Stimulated activated CD8-positive, alpha-beta memory T cell treated with anti-CD3 and anti-CD28 coated beads, Interleukin-12 subunit alpha, Interleukin-12 subunit beta, amount 100 ng/mL, for 24 hours (primary cell): ENCODE measurements at regions not wholly inside any gene's neighbourhood (a gene's known extent, or its start where the extent isn't known, plus 50 kb on each side); places are given as distances from the start of the nearest gene placed in this dataset.
"Not testable (repeated sequence)": the region's sequence is repeated elsewhere in the genome, so short reads cannot be mapped to it uniquely, and the experiment has no call there.

Experiments used
- DNase-seq: peaks from one replicate; pipeline ENCODE4 v3.0.0-alpha.2; 2020; ENCODE audit errors: extremely low read depth

DNA sequence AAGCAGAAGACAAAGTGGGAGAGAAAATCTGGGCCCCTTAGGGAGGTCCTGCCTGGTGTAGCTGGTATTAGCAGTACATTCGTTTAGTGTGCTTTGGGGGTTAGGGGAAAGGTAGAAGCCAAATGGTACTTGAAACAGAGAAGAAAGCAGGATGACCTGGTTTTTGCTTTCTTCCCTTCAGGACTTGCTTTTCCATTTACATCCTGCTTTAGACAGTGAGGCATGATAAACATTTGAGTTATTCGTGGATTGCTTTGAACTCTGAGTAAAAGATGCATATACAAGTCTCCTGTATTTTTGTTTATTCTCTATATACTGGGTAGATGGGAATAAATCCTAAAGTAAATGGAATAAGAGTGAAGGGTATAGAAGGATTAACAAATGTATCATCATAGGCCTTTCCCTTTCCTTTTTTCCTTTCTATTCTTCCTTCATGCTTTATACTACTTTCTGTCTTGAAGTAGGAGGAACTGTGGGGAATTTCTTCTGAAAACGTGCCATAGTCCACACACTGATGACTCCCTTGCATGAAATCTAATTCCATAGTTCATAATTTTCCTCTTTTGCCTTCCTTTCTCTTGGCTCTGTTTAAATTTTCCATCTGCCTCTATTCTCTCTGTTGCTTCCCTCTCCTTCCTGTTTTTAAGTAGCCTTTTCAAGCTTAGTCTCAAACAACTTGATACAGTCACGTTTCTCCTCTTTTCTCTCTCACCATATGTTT, 139.5 kb upstream of the RBMS3 start:
- no peak for DNase-seq

DNA sequence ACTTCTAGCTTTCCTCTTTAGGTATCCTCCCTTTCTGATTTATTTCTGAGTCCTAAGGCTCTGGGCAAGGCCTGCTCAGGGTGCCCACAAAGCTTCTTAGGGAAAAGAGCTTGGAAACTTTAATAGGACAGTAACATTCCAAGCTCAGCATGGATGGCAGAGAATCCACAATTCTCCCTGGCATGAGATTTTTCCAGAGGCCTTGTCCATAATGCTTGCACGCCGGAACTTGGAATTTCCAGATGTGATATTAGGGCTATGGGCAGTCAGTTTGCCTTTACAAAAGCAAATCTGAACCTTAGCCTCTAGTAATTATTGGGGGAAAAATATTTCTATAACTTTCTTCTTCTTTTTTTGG, 139.0 kb upstream of the RBMS3 start:
- DNase-seq, result no peak

DNA sequence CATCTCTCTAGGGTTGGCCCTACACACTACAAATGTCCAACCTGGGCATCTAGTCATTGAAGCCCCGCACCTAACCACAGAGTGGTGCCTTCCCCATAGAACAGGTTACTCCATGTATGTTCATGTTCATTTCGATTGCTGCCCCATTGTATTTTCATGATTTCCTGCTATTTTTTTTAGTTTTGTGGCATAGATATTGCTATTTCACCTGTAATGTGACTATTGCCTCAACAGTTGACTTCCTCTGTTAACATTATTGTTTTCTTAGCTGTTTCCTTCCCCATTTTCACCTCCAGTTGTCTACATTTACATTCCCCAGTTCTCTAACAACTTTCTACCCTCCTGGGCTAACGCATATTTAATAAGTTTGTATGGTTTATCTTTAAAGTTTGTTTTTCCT, 137.7 kb upstream of the RBMS3 start:
- no peak for DNase-seq

DNA sequence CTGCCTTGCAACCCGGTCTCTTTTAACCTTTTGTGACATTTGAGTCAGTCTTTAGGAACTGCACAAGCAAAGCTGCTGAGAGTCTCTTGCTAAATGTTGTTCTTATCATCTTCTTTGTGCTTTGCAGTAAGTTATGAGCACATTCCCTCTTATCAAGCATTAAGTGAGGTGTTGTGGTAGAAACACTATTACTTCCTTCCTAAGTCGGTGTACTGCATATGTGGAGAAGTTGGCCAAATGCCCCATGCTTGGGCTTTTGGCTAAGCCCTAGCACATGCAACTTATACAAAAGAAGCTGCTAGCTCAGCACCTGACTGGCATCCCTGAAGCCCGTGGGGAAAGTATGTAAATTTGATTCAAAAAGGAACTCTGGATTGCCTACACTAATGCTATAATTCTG, 136.5 kb upstream of the RBMS3 start:
- DNase-seq, result no peak

DNA sequence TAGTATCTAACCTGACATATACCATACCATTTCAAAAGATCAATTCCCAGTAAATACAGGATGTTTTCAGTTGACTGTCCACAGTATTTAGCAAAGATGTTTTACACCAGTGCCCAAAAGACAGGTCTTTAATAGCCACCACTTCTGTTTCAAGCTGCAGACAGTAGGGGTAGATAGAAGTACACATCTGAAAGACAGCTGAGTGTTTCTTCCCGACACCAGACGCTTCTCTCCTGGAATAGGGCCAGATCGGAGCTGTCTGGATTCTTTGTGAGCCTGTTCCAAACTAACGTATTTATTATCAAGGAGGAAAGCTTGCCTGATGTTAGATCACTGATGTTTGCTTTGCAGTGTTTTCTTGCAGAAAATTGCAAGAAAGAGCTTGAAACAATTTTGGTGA, 136.1 kb upstream of the RBMS3 start:
- no peak for DNase-seq

DNA sequence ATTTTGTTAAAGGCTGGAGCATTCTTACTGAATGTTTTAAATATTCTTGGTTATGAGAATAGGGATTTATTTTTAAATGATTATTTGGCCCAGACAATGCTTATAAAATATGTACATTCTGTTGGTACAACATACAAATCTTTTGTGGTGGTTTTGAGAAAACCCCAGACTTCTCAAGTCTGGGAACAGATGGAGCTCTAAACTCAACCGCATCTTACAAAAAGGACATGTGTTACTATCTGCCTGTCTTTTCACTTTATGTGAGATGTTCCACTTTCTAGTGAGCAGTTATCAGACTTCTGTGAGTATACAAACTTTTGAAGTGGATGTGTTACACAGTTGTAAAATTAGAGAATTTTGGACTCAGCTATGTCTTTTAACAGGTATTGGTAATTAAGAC, 135.5 kb upstream of the RBMS3 start:
- DNase-seq, result no peak

DNA sequence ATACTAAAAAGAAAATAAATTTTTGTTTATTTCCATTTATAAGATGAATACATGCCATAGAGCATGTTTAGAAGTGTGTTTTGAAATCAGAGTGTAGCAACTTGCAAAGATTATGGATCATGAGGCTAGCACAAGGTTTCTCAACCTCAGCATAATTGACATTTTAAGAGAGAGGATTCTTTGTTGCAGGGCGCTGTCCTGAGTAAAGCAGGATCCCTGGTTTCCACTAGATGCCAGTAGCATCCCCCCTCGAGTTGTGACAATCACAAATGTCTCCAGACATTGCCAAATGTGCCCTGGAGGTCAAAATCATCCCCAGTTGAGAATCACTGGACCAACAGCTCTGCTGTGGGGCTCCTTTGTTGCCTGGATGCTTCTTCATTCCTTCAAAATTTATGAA, 128.5 kb upstream of the RBMS3 start:
- no peak for DNase-seq

DNA sequence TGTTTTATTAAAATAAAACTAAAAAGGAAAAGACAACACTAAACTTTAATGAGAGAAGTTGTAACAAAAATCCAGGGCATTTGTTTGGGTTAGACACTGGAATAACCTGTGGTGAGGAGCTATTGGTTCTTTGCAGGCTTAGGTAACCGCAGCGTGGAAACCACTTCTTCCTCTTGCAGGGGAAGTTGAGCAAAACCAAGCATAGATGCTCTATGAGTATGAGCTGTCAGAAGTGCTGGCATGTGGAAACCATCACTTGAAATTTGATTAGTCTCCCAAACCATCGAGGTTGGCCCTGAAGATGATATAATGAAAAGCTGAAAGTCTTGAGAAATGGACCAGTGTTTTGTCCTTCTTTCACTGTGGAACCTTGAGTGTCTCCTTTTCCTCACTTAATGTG, 127.1 kb upstream of the RBMS3 start:
- no peak for DNase-seq

DNA sequence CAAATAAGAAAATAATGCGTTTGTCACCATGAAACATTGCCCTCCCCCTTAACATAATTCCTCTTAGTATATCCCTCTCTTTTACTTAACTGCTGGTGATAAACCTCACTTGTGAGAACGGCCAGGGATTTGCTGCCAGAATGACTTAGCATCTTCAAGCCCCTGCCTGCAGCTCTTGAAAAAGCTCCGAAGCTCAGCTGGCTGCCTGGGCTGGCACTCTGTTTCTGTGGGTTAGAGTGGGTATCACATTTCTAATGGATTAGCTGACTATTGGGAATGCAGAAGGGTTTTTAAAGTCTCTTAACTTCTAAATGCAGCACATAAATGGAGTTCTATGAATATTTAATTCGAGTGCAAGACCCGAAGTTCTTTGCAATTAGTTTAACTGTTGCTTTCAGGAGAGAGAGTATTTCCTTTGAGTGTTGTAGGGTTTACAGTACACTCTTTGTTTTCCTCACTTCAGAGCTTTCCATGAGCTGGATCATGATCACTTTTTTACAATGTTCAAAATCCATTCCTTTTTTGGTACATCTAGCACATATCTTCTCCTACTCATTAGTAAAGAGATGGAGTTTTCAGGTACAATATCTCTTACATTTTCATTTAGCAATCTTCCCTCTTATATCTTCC, 124.7 kb upstream of the RBMS3 start:
- no peak for DNase-seq

DNA sequence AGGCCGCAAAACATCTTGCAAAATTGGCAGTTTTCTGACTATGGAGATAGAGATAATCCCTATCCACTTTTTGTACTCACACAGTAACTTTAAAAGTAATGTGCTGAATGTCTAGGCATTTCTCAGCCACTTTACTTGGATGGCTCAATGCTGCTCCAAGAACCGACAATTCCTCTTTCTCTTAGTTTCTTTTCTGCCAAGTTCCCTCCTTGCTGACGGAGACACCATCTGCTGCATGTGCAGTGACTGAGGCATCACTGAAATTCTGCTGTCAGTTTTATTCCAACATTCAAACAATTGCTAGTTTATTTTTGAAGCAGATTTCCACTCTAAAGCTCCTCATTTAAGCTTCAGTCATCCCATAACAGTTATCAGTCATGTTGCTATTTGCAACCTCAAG, 116.0 kb upstream of the RBMS3 start:
- DNase-seq, result no peak

DNA sequence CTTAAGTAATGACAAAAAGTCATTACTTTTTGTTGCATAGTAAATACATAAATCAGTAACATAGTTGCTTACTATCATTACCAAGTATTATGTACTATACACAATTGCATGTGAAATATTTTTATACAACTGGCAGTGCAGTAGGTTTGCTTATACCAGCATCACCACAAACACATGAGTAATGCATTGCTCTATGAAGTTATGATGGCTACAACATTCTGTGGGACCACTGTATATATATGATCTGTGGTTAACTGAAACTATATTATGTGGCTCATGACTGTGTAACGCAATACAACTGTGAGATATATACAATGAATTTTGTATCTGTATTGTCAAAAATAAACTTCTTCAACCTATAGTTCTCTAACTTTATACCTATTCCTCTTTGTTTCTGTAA, 113.7 kb upstream of the RBMS3 start:
- no peak for DNase-seq

DNA sequence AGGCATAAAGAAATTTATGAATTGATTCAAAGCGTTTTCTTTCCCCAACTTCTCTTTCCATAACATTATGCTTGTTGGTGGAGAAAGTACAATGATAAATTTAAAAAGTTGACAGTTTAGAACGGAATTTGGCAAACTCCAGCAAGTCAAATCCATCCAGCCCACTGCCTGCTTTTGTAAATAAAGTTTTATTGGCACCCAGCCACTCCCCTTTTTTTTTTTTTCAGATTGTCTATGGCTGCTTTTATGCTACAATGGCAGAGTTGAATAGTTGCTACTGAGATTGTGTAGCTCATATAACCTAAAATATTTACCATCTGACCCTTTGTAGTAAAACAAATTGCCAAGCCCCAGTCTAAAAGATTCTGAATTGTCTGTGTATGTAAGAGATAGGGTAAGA, 112.8 kb upstream of the RBMS3 start:
- no peak for DNase-seq

DNA sequence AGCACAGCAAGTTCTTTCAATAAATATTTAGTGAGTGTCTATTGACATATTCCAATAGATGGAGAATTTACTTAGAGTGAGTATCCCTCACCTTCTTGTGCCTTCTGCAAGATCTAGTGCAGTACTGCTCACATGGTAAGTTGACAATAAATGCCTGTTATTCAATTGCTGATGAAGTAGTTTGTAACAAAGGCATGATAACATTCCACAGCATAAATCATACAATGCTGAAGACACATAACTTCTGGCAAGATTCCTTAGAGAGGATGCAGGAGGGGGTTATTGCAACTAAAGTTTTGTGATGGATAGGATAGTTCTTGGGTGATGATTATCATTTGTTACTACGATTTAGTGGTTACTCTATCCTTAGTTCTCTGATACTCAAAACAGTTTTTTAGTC, 112.2 kb upstream of the RBMS3 start:
- no peak for DNase-seq

DNA sequence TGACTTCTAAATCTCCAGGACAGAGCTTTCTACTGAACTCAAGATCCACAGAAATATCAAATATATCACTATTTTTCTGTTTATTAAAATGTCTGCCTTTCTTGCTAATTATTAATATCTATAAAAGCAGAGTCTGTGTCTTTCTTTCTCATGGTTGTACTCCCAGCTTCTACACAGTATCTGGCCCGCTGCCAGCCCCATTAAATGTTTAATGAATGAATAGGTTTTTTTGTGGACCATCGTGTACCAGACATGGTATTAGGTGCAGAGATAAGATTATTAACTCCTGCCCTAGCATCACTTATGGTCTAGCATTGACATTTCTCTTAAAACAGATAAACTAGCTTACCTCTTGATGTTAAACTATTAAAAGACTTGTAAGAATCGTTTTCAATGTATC, 111.4 kb upstream of the RBMS3 start:
- no peak for DNase-seq

DNA sequence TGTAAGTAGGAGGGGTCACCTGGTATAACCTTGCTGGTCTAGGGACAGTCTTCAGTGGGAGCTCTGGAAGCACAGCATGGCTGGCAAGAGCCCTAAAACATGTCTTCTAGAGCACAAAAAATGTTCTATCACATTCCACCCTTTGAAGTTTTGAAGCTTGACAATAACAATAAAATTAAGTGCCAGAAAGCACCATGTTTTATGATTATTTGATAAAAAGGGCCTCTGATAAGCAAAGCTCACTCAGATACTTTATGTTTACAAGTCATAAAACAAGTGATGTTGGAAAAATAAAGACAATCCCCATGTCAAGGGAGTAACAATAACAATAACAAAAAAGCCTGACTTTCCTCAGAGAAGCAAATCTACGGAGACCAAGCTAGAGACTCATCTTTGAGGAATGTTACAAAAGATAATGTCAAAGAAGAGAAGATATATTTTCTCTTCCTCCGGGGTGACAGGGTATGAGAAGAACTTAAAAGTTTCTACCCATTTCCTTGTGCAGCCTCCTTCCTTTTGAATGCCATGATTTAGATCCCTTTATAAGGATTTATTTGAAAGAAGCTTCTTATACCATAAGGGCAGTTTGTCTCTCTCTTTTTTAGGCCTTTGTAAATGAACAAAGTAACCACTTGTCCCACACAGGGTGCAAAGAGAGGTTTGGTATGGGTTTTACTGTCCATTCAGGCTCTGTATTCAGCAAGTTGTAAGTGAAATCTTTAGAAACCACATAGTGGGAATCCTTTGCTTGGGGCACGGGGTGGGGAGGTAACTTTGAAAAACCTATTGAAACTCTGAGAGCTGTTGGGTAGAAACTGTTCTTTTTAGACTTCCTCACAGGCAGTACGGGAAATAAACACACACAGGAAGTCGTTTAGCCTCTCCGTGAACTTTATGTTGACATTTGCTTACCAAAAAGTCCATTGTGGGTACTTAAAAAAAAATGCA, 109.6 kb upstream of the RBMS3 start:
- DNase-seq, result no peak

DNA sequence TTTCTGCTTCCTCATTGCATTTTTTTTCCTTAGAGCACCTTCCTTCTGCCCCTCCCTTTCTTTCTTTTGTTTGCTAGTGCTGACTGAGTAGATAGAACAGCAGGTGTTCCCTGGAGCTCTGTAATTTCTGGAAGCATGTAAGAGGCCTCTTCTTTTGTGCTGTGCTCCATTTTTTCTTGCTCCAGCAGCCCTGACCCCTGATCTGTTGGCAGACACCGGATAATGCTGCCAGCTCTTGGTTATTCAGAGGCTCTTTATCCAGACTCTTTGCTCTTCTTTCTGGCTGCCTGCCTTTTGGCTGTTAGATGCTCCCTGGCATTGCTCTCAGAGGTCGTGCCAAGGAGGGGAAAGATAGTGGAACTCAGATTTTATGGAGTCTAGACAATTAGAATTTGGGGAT, 104.4 kb upstream of the RBMS3 start:
- no peak for DNase-seq

DNA sequence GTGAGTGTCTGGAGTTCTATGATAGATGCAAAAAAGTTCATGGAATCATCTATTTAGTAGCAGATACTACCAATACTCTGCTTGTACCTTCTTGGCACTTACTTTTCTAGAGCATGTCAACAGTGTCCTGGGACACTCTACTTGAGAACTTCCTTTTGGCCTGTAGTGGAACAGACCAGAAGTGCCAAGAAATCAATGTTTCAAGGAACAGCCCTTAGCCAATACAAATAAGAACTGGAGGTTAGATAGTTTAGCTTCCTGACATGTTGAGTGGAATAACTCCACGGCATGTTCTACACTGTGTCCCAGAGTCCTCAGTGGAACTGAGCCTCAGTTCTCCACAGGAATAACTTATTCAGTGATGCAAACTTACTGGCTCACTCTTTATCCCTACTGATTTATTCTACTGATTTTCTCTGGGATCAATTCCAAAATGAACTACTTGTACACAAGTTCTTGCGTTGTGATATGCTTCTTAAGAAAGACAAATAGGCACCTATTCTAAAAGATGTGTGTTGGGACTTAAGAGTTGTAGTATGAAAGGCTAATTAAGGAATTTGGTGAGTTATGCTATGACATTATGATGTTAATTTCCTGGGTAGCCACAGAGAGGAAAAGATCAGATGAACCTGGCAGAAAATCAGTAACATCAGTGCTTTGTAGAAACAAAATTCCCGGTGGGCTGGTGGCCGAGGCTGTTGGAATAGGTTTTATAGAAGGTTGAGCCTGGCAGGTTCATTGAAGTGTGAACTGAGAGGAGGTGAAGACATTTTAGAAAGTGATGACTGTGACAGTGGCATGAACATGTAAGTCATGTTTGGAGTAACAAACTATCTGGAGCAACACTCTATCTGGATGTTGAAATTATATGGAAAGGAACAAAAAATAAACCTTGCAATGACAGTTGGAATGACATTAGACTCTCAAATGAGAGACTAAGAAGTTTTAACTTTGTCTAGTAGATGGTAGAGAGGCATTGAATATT, 101.8 kb upstream of the RBMS3 start:
- DNase-seq, result no peak

DNA sequence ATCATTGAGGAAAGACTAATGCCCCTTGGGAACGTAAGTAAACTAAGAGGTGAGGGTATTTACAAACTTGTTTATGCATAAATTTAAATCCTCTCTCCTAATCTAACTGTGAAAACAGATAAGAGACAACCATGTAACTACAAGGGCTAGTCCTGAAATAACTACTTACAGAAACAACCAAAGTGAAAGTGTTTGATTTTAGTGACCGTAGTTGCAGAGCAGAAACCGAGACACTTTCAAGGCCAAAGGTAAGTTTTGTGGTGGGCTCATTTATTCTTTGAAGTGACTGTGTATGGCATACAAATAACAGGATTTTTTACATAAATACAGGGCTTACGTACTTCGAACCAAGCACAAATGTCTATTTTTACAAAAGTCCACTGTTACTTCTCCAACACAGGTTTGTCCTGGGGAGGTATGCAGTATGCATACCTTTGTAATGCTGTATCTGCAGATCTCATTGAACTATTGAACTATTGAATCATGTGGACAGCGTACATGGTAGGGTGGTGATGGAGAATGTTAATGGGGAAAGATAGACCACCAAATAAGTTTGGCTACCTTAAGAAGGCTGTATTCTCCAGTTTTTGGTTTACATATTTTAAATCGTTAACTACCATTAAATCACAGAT, 99.6 kb upstream of the RBMS3 start:
- no peak for DNase-seq

DNA sequence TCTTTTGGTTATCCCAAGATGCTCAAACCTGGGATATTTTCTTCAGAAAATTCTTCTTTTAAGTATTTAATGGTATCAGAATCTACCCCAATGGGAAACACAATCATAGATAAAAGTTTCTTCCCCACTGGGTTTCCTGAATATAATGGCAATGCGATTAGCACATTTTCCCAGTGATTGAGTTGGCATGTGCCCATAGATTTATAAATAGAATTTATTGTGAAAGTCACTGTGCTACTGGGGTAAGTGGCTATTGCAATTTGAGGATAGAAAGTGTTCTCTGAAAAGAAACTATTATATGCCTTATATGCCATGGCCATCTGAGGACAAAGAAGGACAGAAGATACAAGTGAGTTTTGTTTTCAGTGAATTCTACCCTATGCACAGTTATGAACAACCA, 99.0 kb upstream of the RBMS3 start:
- DNase-seq, result no peak

DNA sequence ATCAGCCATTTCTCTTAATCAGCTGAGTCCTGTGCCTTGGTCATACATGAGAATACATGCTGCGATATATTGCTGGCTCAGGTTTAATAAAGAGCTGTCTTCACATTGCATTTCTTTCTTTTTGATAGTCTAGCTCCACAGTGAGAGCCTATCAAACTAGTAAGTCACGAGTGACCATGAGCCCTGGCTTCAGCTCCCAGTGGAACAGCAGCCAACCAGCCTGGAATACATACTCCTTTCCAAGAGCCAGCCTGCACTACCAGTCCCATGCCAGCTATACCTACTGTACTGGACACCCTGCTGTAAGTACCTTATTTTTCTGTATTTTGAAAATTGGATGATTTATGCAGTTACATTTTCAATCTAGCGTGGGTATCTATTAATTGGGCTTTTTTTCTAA, 98.0 kb upstream of the RBMS3 start:
- not testable (repeated sequence) for DNase-seq
